HG03095 (cell line): ENCODE measurements at regions not wholly inside any gene's neighbourhood (a gene's known extent, or its start where the extent isn't known, plus 50 kb on each side); places are given as distances from the start of the nearest gene placed in this dataset.

Experiments used
- ATAC-seq: cut with Tn5 transposase; IDR thresholded peaks from one replicate; pipeline ENCODE4 v1.9.1; 2021; ENCODE audit warnings: moderate library complexity; ENCODE audit not compliant: unreplicated experiment

- ATAC-seq: no peak
These were observed 103.6 kb downstream of the ACKR3 start for GRCh38 chr2:236673126-236673822.

GRCh38 chr2:236673823-236674185 lies 104.2 kb downstream of the ACKR3 start:
- no peak for ATAC-seq

- no peak for ATAC-seq
These were observed 104.6 kb downstream of the ACKR3 start for GRCh38 chr2:236674238-236674637.

- ATAC-seq: no peak
These were observed 105.0 kb downstream of the ACKR3 start for GRCh38 chr2:236674646-236675045.

GRCh38 chr2:236675051-236675450 lies 105.4 kb downstream of the ACKR3 start:
- ATAC-seq: no peak

- ATAC-seq: no peak
These were observed 105.9 kb downstream of the ACKR3 start for GRCh38 chr2:236675526-236675925.

- ATAC-seq: no peak
These were observed 106.7 kb downstream of the ACKR3 start for GRCh38 chr2:236676136-236676873.

- no peak for ATAC-seq
These were observed 107.7 kb downstream of the ACKR3 start for GRCh38 chr2:236677368-236677767.

- ATAC-seq: no peak
These were observed 108.8 kb downstream of the ACKR3 start for GRCh38 chr2:236678307-236678975.

- no peak for ATAC-seq
These were observed 110.5 kb downstream of the ACKR3 start for GRCh38 chr2:236679884-236680860.

- no peak for ATAC-seq
These were observed 113.2 kb downstream of the ACKR3 start for GRCh38 chr2:236682651-236683422.

GRCh38 chr2:236684504-236685256 lies 115.1 kb downstream of the ACKR3 start:
- ATAC-seq: no peak

GRCh38 chr2:236685361-236685760 lies 115.7 kb downstream of the ACKR3 start:
- no peak for ATAC-seq

- no peak for ATAC-seq
These were observed 116.4 kb downstream of the ACKR3 start for GRCh38 chr2:236685979-236686520.

- ATAC-seq: no peak
These were observed 116.9 kb downstream of the ACKR3 start for GRCh38 chr2:236686561-236686960.

GRCh38 chr2:236687296-236687965 lies 117.8 kb downstream of the ACKR3 start:
- ATAC-seq: no peak

GRCh38 chr2:236688157-236688556 lies 118.5 kb downstream of the ACKR3 start:
- ATAC-seq: no peak

GRCh38 chr2:236688563-236689392 lies 119.2 kb downstream of the ACKR3 start:
- no peak for ATAC-seq
